ENCODE measurements at regions not wholly inside any gene's neighbourhood (a gene's known extent, or its start where the extent isn't known, plus 50 kb on each side); places are given as distances from the start of the nearest gene placed in this dataset.

DNA sequence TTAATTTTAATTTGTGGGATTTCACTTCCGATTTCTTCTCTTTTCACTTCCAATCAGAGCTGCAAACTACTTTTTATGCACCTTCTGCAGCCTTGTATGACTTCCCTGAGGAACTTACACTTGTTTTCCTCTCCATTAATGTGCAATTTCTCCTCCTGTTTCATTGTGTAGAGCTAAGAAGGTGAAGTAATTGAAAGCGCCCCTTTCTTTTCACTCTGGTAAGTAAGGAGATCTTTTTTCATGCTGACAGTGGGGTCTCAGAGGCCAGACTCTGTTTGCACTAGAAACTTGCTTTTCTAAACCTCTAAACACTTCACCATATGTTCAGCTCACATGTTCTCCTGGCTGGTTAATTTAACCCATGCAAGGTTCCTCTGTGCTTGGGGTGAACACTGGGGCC lies 117.0 kb downstream of the FANCF start:
- H3K9me3 Mint-ChIP-seq (ENCODE audit: unreplicated experiment), result no peaks in the 10 kb centered on the region
- no peaks in the 10 kb centered on the region for H3K36me3 Mint-ChIP-seq (ENCODE audit: insufficient read depth, unreplicated experiment)
- H3K4me1 Mint-ChIP-seq (ENCODE audit: low read depth, unreplicated experiment), result no peaks in the 10 kb centered on the region
- BruUV-seq (replicated peaks), result no TSS peak
- ChIA-PET CTCF (no interaction called here), POLR2A (no interaction called here)
- no peak overlapping the region for H3K4me3 ChIP-seq (ENCODE audit: low read depth, low read length)
- H3K27me3 Mint-ChIP-seq (ENCODE audit: insufficient read depth, unreplicated experiment), result peaks cover 8% of the 10 kb centered on the region
- intact Hi-C loops (cut with micrococcal nuclease; ENCODE audit: unreplicated experiment), result no loop called here
- TF ChIP-seq, protein P1, sequence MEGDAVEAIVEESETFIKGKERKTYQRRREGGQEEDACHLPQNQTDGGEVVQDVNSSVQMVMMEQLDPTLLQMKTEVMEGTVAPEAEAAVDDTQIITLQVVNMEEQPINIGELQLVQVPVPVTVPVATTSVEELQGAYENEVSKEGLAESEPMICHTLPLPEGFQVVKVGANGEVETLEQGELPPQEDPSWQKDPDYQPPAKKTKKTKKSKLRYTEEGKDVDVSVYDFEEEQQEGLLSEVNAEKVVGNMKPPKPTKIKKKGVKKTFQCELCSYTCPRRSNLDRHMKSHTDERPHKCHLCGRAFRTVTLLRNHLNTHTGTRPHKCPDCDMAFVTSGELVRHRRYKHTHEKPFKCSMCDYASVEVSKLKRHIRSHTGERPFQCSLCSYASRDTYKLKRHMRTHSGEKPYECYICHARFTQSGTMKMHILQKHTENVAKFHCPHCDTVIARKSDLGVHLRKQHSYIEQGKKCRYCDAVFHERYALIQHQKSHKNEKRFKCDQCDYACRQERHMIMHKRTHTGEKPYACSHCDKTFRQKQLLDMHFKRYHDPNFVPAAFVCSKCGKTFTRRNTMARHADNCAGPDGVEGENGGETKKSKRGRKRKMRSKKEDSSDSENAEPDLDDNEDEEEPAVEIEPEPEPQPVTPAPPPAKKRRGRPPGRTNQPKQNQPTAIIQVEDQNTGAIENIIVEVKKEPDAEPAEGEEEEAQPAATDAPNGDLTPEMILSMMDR (IDR thresholded peaks at IDR 0.05; ENCODE audit: insufficient read depth in 1 of 2, low read depth in 1 of 2, low read length in 1 of 2, severe bottlenecking in 1 of 2, unreplicated experiment in 1 of 2), result no peak
- no peaks in the 10 kb centered on the region for H3K36me3 ChIP-seq (ENCODE audit: control insufficient read depth, insufficient read depth, low read length)
- no peaks in the 10 kb centered on the region for H3K27me3 ChIP-seq (replicated peaks; ENCODE audit: control insufficient read depth, insufficient read depth, low read length)
- H3K4me3 Mint-ChIP-seq (ENCODE audit: unreplicated experiment), result no peak overlapping the region
- no peak for DNase-seq
- no peaks in the 10 kb centered on the region for H3K9me3 ChIP-seq
- H3K4me1 ChIP-seq, result no peaks in the 10 kb centered on the region
- H3K27ac Mint-ChIP-seq (ENCODE audit: unreplicated experiment), result no peak overlapping the region

DNA sequence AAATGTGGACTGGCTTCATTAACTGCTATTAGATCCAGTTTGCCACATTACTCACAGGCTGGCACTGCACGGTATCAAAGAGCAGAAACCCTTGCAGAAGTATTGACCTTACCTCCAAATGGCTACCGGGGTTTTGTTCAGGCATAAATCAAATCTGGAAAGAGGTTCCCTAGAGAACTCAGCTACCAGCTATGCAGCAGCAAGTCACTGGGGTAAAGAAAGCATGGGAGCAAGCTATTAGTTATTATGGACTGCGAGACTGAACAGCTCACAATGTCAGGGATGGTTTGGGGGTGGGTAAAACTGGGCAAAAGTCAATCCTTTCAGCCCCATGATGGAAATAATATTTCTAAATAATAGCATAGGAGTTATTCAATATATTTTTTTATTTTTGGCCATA lies 128.1 kb downstream of the FANCF start:
- Histone ChIP-seq H3K9me3 (no peaks in the 10 kb centered on the region), H3K4me3 (ENCODE audit: low read depth, low read length) (no peak overlapping the region), H3K4me1 (no peaks in the 10 kb centered on the region), H3K27me3 (replicated peaks; ENCODE audit: control insufficient read depth, insufficient read depth, low read length) (no peaks in the 10 kb centered on the region), H3K36me3 (ENCODE audit: control insufficient read depth, insufficient read depth, low read length) (no peaks in the 10 kb centered on the region)
- BruUV-seq (replicated peaks), result no TSS peak
- intact Hi-C loops (cut with micrococcal nuclease; ENCODE audit: unreplicated experiment), result no loop called here
- DNase-seq, result no peak
- CTCF ChIA-PET, result no interaction called here
- POLR2A ChIA-PET, result no interaction called here
- Mint-ChIP-seq H3K4me3 (ENCODE audit: unreplicated experiment) (no peak overlapping the region), H3K27ac (ENCODE audit: unreplicated experiment) (no peak overlapping the region), H3K27me3 (ENCODE audit: insufficient read depth, unreplicated experiment) (no peaks in the 10 kb centered on the region), H3K9me3 (ENCODE audit: unreplicated experiment) (no peaks in the 10 kb centered on the region), H3K36me3 (ENCODE audit: insufficient read depth, unreplicated experiment) (no peaks in the 10 kb centered on the region), H3K4me1 (ENCODE audit: low read depth, unreplicated experiment) (no peaks in the 10 kb centered on the region)
- TF ChIP-seq, protein P1 (IDR thresholded peaks at IDR 0.05; ENCODE audit: insufficient read depth in 1 of 2, low read depth in 1 of 2, low read length in 1 of 2, severe bottlenecking in 1 of 2, unreplicated experiment in 1 of 2), result no peak

DNA sequence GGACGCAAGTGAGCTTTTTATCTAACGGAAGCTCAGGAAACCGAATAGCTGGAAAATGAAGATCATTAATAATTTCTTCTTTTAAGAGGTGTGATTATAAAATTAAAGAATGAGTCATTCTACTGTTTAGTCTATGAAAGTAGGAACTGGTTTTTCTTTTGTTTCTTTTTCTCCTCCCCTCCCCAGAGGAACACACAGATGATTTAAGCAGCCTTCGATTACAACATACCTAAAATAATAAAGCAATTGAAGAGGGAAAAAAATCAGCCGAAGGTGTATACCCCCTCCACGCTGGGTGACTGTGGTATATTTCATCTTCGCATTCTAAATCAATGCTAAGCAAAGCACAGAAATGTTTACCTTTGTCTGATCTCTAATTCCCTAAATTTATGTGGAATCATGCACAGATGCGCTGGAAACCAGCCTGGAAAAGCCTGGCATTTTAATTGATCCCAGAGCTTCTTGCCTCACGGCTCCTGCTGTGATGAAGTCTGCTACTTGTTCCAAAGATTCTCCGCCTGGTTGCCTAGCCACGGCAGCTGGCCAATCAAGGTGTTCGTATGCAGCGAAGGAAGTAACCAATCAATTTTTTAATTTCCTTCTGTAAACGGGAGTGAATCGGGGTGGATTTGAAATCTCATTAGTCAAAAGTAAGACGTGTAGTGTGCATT lies 133.9 kb downstream of the FANCF start:
- no peaks in the 10 kb centered on the region for H3K27me3 Mint-ChIP-seq (ENCODE audit: insufficient read depth, unreplicated experiment)
- BruUV-seq (replicated peaks), result no TSS peak
- ChIA-PET CTCF (no interaction called here), POLR2A (no interaction called here)
- H3K27me3 ChIP-seq (replicated peaks; ENCODE audit: control insufficient read depth, insufficient read depth, low read length), result no peaks in the 10 kb centered on the region
- no peaks in the 10 kb centered on the region for H3K36me3 ChIP-seq (ENCODE audit: control insufficient read depth, insufficient read depth, low read length)
- no peaks in the 10 kb centered on the region for H3K4me1 Mint-ChIP-seq (ENCODE audit: low read depth, unreplicated experiment)
- no peak overlapping the region for H3K27ac Mint-ChIP-seq (ENCODE audit: unreplicated experiment)
- no peaks in the 10 kb centered on the region for H3K9me3 ChIP-seq
- H3K9me3 Mint-ChIP-seq (ENCODE audit: unreplicated experiment), result no peaks in the 10 kb centered on the region
- 0 out of 2 replicates have a peak, but pooled peaks cover 3% of the 10 kb centered on the region for H3K4me1 ChIP-seq
- no peak overlapping the region for H3K4me3 ChIP-seq (ENCODE audit: low read depth, low read length)
- no peaks in the 10 kb centered on the region for H3K36me3 Mint-ChIP-seq (ENCODE audit: insufficient read depth, unreplicated experiment)
- intact Hi-C loops (cut with micrococcal nuclease; ENCODE audit: unreplicated experiment), result no loop called here
- no peak for DNase-seq
- H3K4me3 Mint-ChIP-seq (ENCODE audit: unreplicated experiment), result peak overlapping the region; percentile 48
- TF ChIP-seq, protein P1 (IDR thresholded peaks at IDR 0.05; ENCODE audit: insufficient read depth in 1 of 2, low read depth in 1 of 2, low read length in 1 of 2, severe bottlenecking in 1 of 2, unreplicated experiment in 1 of 2), result no peak

All from Caco-2 (cell line).